Fibroblast of villous mesenchyme (primary cell): ENCODE measurements at regions not wholly inside any gene's neighbourhood (a gene's known extent, or its start where the extent isn't known, plus 50 kb on each side); places are given as distances from the start of the nearest gene placed in this dataset.
A peak's percentile ranks its signal among the peaks of the same experiment; 100 is the strongest.

Experiments used
- DNase-seq: peaks from one replicate; pipeline ENCODE4 v3.0.0-alpha.2; 2010; ENCODE audit warnings: low read depth
- H3K4me3 ChIP-seq: 2 replicates; pipeline ENCODE4 v1.5.1; 2011; ENCODE audit warnings: low read depth, mild to moderate bottlenecking, low read length
- TF ChIP-seq, protein P1 (sequence below): IDR thresholded peaks from 2 replicates; pipeline ENCODE4 v1.5.1; 2012; ENCODE audit warnings: low read depth, mild to moderate bottlenecking, low read length; ENCODE audit not compliant: insufficient read depth

DNA sequence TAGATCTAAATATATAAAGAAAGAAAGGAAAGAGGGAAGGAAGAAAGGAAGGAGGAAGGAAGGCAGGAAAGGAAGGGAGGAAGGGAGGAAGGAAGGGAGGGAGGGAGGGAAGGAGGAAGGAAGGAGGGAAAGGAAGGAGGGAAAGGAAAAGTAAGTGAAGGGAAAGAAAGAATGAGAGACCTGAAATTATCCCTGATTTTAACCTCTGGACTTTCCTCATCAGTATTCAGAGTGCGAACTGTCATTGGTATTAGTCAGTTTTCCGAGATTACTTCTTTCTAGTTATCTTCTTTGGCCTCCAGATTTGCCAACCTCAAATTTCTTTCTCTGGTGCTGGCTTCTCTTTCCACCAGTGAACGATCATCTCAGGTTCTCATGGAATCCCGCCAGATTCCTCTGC lies 215.5 kb upstream of the FN1 start:
- no peak overlapping the region for H3K4me3 ChIP-seq
- TF ChIP-seq, protein P1, sequence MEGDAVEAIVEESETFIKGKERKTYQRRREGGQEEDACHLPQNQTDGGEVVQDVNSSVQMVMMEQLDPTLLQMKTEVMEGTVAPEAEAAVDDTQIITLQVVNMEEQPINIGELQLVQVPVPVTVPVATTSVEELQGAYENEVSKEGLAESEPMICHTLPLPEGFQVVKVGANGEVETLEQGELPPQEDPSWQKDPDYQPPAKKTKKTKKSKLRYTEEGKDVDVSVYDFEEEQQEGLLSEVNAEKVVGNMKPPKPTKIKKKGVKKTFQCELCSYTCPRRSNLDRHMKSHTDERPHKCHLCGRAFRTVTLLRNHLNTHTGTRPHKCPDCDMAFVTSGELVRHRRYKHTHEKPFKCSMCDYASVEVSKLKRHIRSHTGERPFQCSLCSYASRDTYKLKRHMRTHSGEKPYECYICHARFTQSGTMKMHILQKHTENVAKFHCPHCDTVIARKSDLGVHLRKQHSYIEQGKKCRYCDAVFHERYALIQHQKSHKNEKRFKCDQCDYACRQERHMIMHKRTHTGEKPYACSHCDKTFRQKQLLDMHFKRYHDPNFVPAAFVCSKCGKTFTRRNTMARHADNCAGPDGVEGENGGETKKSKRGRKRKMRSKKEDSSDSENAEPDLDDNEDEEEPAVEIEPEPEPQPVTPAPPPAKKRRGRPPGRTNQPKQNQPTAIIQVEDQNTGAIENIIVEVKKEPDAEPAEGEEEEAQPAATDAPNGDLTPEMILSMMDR, result no peak
- no peak for DNase-seq

DNA sequence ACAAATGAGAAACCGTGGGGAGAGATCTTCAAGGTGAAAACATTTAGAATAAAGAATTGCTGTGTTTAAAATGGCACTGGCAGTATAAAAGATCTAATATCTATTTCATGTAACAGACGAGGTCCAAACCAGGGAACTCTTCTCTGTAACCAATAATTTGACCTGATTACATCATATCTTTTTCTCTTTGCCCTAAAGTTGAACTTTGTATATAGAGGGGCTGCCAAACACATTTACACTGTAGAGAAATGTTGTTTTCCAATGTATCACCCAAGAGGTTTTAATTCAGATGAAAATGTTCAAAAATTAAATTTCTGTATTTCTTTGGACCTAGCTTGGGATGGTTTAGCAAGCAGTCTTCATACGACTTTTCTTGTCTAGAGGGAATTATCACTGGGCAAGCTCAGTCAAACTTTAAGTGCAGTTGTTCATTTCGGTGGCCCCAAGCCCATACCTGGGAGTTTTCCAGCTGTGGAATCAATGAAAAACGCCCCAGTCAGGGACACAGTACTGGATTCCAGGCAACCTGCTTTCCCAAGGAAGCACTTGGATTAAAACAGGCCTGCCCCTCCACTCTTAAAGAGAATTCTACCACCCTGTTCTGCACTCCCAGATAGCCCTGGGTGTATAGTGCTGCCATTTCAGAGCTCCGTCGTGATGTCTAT lies 208.5 kb upstream of the FN1 start:
- no peak for DNase-seq
- TF ChIP-seq, protein P1, result no peak

DNA sequence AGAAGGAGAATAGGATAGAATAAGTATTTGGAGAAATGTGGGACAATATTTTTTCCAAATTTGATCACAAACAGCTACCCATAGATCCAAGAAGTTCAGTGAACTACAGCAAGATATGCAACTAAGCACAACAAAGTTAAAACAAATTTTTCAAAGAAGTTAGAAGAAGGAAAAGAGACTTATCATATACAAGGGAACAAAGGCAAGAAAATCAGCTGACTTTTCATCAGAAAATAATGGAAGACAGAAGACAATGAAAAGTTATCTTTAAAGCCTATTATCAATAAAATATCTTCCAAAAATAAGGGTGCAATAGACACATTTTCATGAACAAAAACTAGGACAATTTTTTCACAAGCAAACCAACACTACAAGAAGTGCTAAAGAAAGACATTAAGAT lies 202.8 kb upstream of the FN1 start:
- no peak for DNase-seq
- H3K4me3 ChIP-seq, result no peak overlapping the region
- TF ChIP-seq, protein P1, result no peak

More for the DNA sequence above, 208.5 kb upstream of the FN1 start:
- no peak overlapping the region for H3K4me3 ChIP-seq

DNA sequence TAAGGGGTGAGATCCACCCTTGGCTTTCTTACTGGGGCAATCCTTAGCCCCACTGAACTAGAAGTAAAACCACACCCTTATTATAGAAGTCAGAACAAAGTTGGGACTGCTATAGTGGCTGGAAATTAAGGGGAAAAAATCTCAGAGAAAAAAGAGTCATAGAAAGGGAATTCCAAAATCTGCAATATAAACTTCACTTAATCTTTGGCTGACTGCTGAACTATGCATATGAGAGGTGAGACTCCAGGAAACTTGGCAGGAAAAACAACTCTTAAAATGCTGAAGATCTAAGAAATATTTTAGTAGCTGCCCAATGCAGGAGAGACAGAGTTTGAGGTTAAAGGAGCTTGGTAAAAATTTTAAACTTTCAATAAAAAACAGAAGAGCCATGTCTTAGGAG lies 201.8 kb upstream of the FN1 start:
- TF ChIP-seq, protein P1, result no peak
- H3K4me3 ChIP-seq, result no peak overlapping the region
- DNase-seq, result no peak

DNA sequence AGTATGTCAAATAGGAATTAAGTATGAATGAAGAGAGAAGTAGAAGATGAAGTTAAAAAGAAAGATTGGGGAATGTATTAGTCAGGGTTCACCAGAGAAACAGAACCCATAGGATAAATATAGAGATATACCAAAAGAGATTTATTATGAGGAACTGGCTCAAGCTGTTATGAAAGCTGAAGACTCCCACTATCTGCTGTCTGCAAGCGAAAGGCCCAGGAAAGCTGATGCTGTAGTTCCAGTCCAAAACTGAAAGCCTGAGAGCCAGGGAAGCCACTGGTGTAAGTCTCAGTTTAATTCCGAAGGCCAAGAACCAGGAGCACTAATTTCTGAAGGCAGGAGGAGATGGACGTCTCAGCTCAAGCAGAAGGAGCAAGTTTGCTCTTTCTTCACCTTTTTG lies 200.9 kb upstream of the FN1 start:
- no peak for DNase-seq
- no peak overlapping the region for H3K4me3 ChIP-seq
- TF ChIP-seq, protein P1, result no peak

DNA sequence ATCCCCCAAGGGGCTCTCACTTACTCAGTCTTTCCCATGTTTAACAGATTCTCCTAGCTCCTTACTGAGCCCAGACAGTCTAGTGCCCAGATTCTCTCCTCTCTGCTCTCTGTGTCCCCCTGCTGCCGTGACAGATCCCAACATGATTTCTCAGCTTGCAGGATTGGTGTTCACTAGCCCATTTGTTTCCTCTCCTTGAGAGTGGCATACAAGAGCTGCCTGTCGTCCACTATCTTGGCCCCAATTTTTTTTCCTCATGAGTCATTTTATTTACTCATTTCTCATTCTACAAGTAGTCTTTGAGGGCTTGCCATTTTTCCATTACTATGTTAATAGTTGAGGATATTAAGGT lies 199.9 kb upstream of the FN1 start:
- DNase-seq, result peak; percentile 40
- H3K4me3 ChIP-seq, result no peak overlapping the region
- TF ChIP-seq, protein P1, result peak; percentile 48
